ENCODE measurements at regions not wholly inside any gene's neighbourhood (a gene's known extent, or its start where the extent isn't known, plus 50 kb on each side); places are given as distances from the start of the nearest gene placed in this dataset.
"Not testable (repeated sequence)": the region's sequence is repeated elsewhere in the genome, so short reads cannot be mapped to it uniquely, and the experiment has no call there.

GRCh38 chr5:28810751-28811136 is 1772.4 kb upstream of the CDH9 start:
- no peak for DNase-seq

DNA sequence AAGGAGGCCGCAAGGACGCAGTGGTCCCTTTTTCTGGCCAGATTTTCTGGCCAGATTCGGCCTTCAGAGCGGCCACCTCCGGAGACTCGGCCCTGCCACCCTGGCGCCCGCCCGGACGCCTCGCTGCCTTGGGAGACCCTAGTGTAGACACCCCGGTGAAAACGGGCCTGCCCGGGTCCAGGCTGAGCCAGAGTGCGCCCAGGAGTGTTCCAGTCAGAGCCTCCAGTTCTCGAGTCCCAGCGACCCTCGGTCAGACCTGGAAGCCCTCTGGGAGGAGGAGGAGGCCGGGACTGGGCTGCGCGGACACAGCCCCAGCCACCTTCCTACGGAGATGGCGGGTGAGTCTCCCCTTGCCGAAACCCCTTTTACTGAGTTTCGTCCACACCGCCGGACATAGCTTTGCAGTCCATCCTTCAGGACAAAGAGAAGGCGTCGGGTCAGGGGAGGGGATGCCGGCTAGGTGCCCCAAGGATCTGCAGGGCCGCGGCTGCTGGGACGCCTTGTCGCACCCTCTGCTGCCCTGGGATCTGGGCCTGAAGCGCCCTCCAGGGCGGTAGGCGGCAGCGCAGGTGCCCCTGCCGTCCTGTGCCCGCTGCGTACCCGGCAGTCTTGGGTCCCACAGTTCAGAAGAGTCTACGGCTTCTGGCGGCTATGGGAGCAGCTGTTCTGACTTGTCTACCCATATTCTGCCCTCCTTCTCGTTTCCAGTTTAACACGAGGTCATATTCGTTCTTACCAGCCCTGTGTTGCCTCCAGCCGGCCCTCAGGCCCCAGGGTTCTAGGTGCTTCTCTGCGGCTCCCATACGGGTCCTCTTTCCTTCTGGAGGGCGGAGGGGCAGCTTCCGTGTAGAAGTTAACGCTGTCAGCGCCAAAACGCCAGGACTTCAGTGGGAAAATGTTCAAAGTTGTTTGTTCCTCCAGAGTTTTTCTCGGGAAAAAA is 1771.7 kb upstream of the CDH9 start:
- DNase-seq: no peak

- DNase-seq: no peak
Observed at GRCh38 chr5:28808967-28809810, 1770.8 kb upstream of the CDH9 start.

- no peak for DNase-seq
Observed at GRCh38 chr5:28807195-28807729, 1768.9 kb upstream of the CDH9 start.

- not testable (repeated sequence) for DNase-seq
Observed at GRCh38 chr5:28799035-28799434, 1760.6 kb upstream of the CDH9 start.

DNA sequence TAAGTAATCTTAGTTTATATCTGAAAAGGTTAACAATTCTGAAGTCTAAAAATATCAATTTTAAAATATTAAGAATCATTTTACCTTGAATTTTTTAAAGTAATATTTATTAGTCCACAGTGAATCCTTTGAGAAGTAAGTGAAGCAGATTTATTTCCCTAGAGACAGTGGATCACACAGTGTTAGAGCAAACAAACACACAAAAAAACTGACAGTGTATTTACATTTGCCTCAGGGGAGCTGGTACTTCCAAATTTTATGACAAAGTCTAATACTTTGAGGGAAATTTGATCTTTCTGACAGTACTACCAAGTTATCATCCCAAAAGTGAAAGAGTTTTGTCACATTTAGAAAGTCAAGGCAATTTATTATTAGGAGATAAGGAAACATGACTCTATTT is 1750.6 kb upstream of the CDH9 start:
- no peak for DNase-seq

- no peak for DNase-seq
Observed at GRCh38 chr5:28780083-28780692, 1741.8 kb upstream of the CDH9 start.

DNA sequence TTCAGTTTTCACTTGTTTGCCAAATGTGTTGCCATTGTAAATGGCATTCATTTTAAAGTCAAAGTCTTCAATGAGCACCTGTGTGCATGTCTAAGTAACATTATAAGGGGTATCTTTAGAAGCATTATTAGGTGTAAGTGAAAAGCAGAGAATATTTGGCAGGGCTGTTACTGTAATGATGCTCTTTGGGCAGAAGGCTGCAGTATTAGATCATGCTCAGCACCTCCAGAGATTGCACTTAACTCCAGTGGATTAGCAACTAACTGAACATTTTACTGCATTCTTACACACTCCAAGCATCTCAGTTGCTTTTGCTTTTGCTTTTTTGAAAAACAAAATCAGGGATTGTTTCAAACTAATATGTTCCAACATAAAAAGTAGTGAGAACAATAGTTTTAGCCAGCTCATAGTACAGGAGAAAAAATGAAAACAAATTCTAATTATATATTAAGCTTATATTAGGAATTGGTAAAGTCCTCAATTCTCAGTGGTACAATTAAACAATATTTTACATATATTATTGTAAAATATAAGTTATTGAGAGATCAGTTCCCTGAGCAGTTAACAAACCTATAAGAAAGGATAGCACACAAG is 1740.9 kb upstream of the CDH9 start:
- DNase-seq: peak; percentile 9

DNA sequence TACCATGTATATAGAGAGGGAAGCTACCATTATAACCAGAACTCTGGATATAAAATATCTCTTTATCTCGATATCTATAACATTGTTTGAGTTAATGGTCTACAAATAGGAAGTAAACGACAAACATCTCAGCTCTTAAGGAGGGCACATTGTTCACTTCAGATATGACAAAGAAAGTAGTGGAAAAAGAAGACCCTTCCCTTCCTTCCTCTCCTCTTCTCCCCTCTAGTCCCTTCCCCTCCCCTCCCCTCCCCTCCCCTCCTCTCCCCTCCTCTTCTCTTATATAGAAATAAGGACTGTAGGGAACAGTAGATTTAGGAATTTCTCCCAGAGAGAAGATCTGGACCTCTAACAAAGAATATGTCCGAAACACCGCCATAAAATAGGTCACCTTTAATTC is 1731.9 kb upstream of the CDH9 start:
- no peak for DNase-seq

GRCh38 chr5:28766565-28767158 is 1728.3 kb upstream of the CDH9 start:
- peak; percentile 51 for DNase-seq

DNA sequence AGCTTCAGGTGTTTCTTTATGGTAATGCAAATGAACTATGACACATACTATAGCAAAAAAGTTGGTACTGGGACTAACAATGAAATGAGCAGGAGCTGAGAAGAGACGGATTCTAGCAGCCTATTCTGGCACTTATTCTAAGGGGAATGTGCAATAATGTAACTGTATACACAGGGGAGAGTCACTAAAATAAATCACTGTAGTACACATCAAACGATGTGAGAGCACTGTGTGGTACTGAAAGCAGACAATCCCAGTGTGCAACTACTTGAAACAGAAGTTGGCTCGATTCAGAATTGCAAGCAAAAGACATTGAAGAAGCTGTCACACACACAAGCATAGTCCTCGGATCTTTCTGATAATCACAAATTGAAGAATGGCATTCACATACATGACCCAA is 1713.0 kb upstream of the CDH9 start:
- DNase-seq: no peak

DNA sequence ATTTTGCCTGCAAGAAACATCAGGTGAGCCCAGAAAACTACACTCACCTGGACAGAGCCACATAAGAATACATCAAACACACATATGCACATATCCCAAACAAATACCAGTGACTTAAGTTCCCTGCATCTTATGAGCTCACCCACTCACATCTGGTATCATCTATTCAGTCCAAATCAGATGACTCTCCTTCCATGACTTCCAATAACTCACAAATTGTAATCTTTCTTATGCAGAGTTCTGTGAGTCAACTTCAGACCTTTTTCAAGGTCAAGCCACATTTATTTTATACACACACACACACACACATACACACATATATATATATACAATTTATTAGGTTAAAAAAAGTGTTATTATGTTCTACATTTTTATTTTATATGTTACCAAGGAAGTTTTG is 1711.9 kb upstream of the CDH9 start:
- DNase-seq: no peak

DNA sequence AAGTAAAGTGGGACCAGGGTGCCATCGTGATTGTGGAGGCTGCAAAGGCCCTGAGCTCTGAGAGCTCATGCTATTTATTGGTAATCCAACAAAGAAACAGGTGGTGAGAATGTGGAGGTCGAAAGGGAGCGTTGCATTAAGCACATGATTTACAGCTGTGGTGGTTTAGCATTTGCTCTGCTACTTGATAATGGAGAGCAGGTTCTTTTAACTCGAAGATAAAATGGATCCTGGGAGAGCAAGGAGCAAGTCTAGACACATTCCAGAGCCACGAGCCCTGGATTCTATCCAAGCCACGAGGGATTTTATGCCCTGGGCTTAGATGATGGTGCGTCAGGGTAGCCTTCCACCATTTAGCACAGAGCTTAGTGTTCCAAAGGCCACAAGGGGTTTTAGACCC is 1710.1 kb upstream of the CDH9 start:
- no peak for DNase-seq

DNA sequence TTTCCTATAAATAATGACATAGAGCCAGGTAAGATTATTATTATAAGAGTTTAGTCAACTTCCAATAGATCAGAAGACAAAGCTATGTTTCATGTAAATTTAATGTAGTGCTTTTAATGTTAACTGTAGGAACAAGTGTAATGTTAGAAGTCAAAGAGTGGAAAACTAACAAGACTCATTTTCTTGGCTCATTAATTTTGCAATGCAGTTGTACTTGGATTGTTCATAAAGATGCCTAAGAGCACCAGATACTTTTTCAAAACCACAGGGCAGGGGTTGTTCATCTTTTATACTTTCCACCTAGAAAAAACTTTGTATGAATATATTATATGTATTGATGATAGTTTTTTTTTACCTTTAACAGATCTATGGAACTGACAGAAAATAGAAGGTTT is 1705.3 kb upstream of the CDH9 start:
- no peak for DNase-seq

- no peak for DNase-seq
Observed at GRCh38 chr5:28743025-28743715, 1704.8 kb upstream of the CDH9 start.

- DNase-seq: no peak
Observed at GRCh38 chr5:28737682-28738081, 1699.3 kb upstream of the CDH9 start.

DNA sequence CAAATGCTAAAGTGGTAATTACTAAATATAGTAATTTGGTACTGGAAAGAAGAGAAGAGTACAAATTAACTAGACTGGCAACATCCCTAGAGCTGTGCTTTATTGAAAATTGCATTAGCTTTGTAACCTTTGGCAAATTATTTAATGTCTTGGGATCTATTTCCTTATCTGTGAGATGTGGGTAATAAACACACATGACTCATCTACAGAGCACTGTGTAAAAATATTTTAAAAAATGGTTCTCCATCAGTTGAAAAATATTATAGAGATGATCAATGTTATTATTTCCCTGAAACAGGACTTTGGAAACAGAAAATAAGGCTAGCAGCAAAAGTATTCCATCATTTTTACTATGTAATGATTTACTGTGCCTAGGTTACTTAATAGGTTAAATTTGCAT is 1698.8 kb upstream of the CDH9 start:
- DNase-seq: no peak

GRCh38 chr5:28734396-28734795 is 1696.0 kb upstream of the CDH9 start:
- DNase-seq: no peak

DNA sequence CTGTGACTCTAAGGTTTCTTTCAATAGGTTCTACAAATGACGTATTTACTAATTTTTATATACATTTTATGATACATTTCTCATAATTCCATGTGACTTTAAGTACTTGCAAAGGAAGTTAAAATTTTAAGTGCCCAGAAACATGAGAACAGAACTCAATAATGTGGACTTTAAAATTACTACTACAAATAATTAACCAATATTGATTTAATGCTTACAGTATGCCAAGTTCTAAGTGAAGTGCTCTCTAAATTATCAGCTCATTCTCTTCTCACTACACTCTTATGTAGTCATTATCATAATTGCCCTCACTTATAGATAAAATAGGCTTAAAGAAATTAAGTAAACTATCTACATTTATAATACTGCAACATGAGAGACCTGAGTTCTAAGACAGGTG is 1690.7 kb upstream of the CDH9 start:
- DNase-seq: peak; percentile 80

DNA sequence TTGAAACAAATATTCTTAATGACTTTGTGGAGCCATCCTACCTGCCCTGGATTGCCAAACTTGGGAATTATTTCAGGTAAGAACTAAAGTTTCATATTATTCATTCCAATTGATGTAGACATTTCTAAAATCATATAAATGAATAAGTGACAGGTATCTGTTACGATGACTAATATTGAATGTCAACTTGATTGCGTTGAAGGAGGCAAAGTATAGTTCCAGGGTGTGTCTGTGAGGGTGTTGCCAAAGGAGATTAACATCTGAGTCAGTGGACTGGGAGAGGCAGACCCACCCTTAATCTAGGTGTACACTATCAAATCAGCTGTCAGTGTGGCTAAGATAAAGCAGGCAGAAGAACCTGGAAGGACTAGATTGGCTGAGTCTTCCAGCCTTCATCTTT is 1688.4 kb upstream of the CDH9 start:
- no peak for DNase-seq

GRCh38 chr5:28725001-28725400 is 1686.6 kb upstream of the CDH9 start:
- no peak for DNase-seq
